ENCODE measurements at regions not wholly inside any gene's neighbourhood (a gene's known extent, or its start where the extent isn't known, plus 50 kb on each side); places are given as distances from the start of the nearest gene placed in this dataset.
A peak's percentile ranks its signal among the peaks of the same experiment; 100 is the strongest.
"Not testable (repeated sequence)": the region's sequence is repeated elsewhere in the genome, so short reads cannot be mapped to it uniquely, and the experiment has no call there.

DNA sequence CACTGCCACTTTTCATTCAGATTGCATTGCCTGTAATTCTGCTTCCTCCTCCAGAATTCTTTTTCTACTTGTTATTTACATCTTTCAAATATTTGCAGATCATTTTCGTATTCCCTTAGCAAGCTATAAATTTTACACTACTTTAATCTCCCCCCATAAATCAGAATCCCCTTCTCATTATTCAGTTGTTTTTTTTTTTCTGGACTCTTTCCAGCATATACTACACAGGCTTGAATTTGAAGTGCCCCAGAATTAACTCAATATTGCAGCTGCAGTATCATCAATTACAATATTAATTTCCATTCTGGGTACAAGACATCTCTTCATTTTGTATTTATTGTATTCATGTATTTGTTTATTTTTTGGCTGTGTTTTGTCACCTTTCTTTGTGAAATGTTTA lies 1494.3 kb downstream of the AMY1C start:
- H3K9me3 Mint-ChIP-seq: no peaks in the 10 kb centered on the region
- no peak for TF ChIP-seq CTCF (IDR thresholded peaks at IDR 0.05; ENCODE audit: unreplicated experiment in 3 of 3)
- peak overlapping the region in 2 of 3 experiments; percentile 0 to 1 for H3K4me3 Mint-ChIP-seq
- H3K27ac Mint-ChIP-seq: peak overlapping the region in 2 of 3 experiments; percentile 16 to 65
- H3K4me1 Mint-ChIP-seq: peaks cover 16% of the 10 kb centered on the region
- no peaks in the 10 kb centered on the region for H3K27me3 Mint-ChIP-seq (ENCODE audit: low read depth)
- no peaks in the 10 kb centered on the region for H3K36me3 Mint-ChIP-seq (ENCODE audit: low read depth)

- Mint-ChIP-seq H3K9me3 (no peaks in the 10 kb centered on the region), H3K36me3 (ENCODE audit: low read depth) (no peaks in the 10 kb centered on the region), H3K27me3 (ENCODE audit: low read depth) (no peaks in the 10 kb centered on the region), H3K27ac (no peak overlapping the region), H3K4me3 (no peak overlapping the region), H3K4me1 (no peaks in the 10 kb centered on the region)
- TF ChIP-seq CTCF (IDR thresholded peaks at IDR 0.05; ENCODE audit: unreplicated experiment in 3 of 3): no peak
Measured at GRCh38 chr1:105254906-105255305, 1505.2 kb downstream of the AMY1C start.

DNA sequence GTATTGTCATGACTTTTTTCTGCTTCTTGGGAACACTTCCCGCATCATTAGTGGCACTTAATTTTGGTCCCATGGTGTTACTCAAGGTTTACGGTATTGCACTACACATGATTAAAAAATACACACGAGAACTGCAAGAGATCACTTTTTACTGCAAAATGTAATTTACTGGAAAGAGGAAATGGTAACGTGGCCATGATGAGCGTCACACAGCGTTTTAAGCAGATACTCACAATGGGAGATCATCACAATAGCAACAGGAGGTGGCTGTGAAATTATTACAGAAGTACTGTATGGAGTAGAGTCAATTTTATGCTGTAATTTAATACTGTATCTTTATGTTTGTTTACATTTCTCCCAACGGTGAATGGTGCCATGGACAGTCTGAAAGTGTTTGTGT lies 1510.3 kb downstream of the AMY1C start:
- Mint-ChIP-seq H3K4me3 (no peak overlapping the region), H3K9me3 (peaks cover 21% of the 10 kb centered on the region), H3K27ac (no peak overlapping the region), H3K4me1 (no peaks in the 10 kb centered on the region), H3K36me3 (ENCODE audit: low read depth) (no peaks in the 10 kb centered on the region), H3K27me3 (ENCODE audit: low read depth) (no peaks in the 10 kb centered on the region)
- TF ChIP-seq CTCF (IDR thresholded peaks at IDR 0.05; ENCODE audit: unreplicated experiment in 3 of 3): no peak

- Mint-ChIP-seq H3K27ac (no peak overlapping the region), H3K27me3 (ENCODE audit: low read depth) (no peaks in the 10 kb centered on the region), H3K4me3 (no peak overlapping the region), H3K9me3 (peaks cover 3% of the 10 kb centered on the region), H3K4me1 (no peaks in the 10 kb centered on the region), H3K36me3 (ENCODE audit: low read depth) (no peaks in the 10 kb centered on the region)
- no peak for TF ChIP-seq CTCF (IDR thresholded peaks at IDR 0.05; ENCODE audit: unreplicated experiment in 3 of 3)
Measured at GRCh38 chr1:105270966-105271365, 1521.3 kb downstream of the AMY1C start.

DNA sequence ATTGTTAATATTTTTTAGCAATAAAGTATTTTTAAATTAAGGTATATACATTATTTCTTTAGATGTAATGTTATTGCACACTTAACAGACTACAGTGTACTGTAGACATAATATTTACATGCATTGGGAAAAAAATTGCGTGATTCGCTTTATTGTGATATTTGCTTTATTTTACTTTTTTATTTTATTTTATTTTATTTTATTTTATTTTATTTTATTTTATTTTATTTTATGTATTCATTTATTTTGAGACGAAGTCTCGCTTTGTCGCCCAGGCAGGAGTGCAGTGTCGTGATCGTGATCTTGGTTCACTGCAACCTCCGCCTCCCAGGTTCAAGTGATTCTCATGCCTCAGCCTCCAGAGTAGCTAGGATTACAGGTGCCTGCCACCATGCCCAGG lies 1522.7 kb downstream of the AMY1C start:
- H3K9me3 Mint-ChIP-seq; H3K27ac Mint-ChIP-seq; H3K4me1 Mint-ChIP-seq; H3K27me3 Mint-ChIP-seq (ENCODE audit: low read depth); H3K36me3 Mint-ChIP-seq (ENCODE audit: low read depth); H3K4me3 Mint-ChIP-seq: not testable (repeated sequence)

DNA sequence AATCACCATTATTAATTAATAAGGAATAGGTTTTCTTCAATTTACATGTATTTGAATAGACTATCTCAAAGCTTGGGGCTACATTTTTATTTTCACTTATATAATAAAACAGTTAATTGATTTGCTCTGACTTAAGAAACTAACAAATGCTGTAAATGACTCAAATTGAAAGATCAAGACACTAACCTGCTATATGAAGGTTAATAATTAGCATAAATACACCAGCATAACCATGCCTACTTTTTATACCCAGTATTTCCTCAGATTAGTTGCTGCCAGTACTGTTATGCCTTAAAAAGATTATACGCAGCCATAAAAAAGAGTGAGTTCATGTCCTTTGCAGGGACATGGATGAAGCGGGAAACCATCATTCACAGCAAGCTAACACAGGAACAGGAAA lies 1545.1 kb downstream of the AMY1C start:
- H3K27ac Mint-ChIP-seq: peak overlapping the region in 1 of 3 experiments; percentile 58
- TF ChIP-seq CTCF (IDR thresholded peaks at IDR 0.05; ENCODE audit: unreplicated experiment in 3 of 3): no peak
- no peaks in the 10 kb centered on the region for H3K4me1 Mint-ChIP-seq
- peaks cover 3% of the 10 kb centered on the region for H3K36me3 Mint-ChIP-seq (ENCODE audit: low read depth)
- no peaks in the 10 kb centered on the region for H3K27me3 Mint-ChIP-seq (ENCODE audit: low read depth)
- H3K9me3 Mint-ChIP-seq: peaks cover 8% of the 10 kb centered on the region
- H3K4me3 Mint-ChIP-seq: no peak overlapping the region
